Panc1 (cell line): ENCODE measurements at regions not wholly inside any gene's neighbourhood (a gene's known extent, or its start where the extent isn't known, plus 50 kb on each side); places are given as distances from the start of the nearest gene placed in this dataset.

ENCODE experiments used
- ATAC-seq: fragments of 200-7000 bp; cut with Tn5 transposase; 2 replicates; pipeline ENCODE4 v1.9.1; 2020; ENCODE audit warnings: mild to moderate bottlenecking, moderate library complexity
- BruUV-seq: library from RNA; stranded (reverse); fragments of 400-500 nt; replicated peaks from 2 replicates; lab custom pipeline; 2021; lab: Mats Ljungman, UMichigan
- CTCF ChIA-PET: fragments of 300-600 bp; sonication (Branson Sonifier 250); formaldehyde crosslinking; loops from one replicate; lab custom pipeline; 2022; ENCODE audit warnings: antibody characterized with exemption; lab: Charles Lee
- POLR2A ChIA-PET: fragments of 300-600 bp; sonication (Branson Sonifier 250); formaldehyde crosslinking; loops from one replicate; lab custom pipeline; 2022; ENCODE audit warnings: antibody characterized with exemption; lab: Charles Lee
- DNase-seq: peaks from one replicate; pipeline ENCODE4 v3.0.0-alpha.2; 2010; ENCODE audit warnings: low read depth, low spot score
- H3K27ac ChIP-seq: 2 replicates; pipeline ENCODE4 v1.5.1; 2011; ENCODE audit warnings: mild to moderate bottlenecking, low read length, inconsistent platforms
- H3K27me3 ChIP-seq: fragments of 200-500 bp; sonication (Bioruptor generic); 2 replicates; pipeline ENCODE4 v1.6.0; 2014; ENCODE audit warnings: low read length, inconsistent platforms; ENCODE audit not compliant: control insufficient read depth, insufficient read depth
- H3K36me3 ChIP-seq: fragments of 200-500 bp; sonication (Bioruptor generic); 2 replicates; pipeline ENCODE4 v1.5.1; 2014; ENCODE audit warnings: inconsistent platforms, mild to moderate bottlenecking, low read length, moderate library complexity; ENCODE audit not compliant: control insufficient read depth, insufficient read depth
- H3K4me1 ChIP-seq: 2 replicates; pipeline ENCODE4 v1.5.1; 2011; ENCODE audit warnings: inconsistent platforms, mild to moderate bottlenecking, low read length, moderate library complexity; ENCODE audit not compliant: control insufficient read depth, insufficient read depth
- H3K4me3 ChIP-seq, 2 experiments: 2 replicates each; pipeline ENCODE4 v1.5.1; 2011 to 2012; ENCODE audit warnings: low read depth in 2 of 2, low read length in 2 of 2, mild to moderate bottlenecking in 2 of 2, inconsistent platforms in 1 of 2, moderate library complexity in 1 of 2
- H3K9me3 ChIP-seq: fragments of 200-500 bp; sonication (Bioruptor generic); 2 replicates; pipeline ENCODE4 v1.5.1; 2014; ENCODE audit warnings: low read depth, mild to moderate bottlenecking, inconsistent platforms, low read length, moderate library complexity; ENCODE audit not compliant: control insufficient read depth, insufficient read depth
- POLR2AphosphoS5 ChIP-seq: IDR thresholded peaks from 2 replicates; pipeline ENCODE4 v1.6.1; 2012; ENCODE audit warnings: mild to moderate bottlenecking, low read depth, low read length, moderate library complexity
- REST ChIP-seq, 2 experiments: IDR thresholded peaks; 2 replicates each; pipeline ENCODE4 v1.6.1; 2011 to 2012; ENCODE audit warnings: low read depth in 2 of 2, control low read depth in 1 of 2, low read length in 1 of 2, mild to moderate bottlenecking in 1 of 2, moderate library complexity in 1 of 2; ENCODE audit not compliant: insufficient read depth in 1 of 2
- SIN3A ChIP-seq: IDR thresholded peaks from 2 replicates; pipeline ENCODE4 v1.6.1; 2012; ENCODE audit warnings: low read depth, mild to moderate bottlenecking, low read length, moderate library complexity, borderline replicate concordance; ENCODE audit not compliant: insufficient read depth
- TCF7L2 ChIP-seq: IDR thresholded peaks from 2 replicates; pipeline ENCODE4 v1.6.1; 2011; ENCODE audit warnings: mild to moderate bottlenecking, low read depth, low read length, inconsistent platforms
- in situ Hi-C: cut with HindIII; loops from 2 replicates; pipeline ENCODE4 v1.10.0; 2016; ENCODE audit warnings: low sequenced_read_pairs, low pct_unique_long_range_greater_than_20kb
- intact Hi-C: fragments of 100-400 bp; cut with micrococcal nuclease; formaldehyde crosslinking; loops from one replicate; pipeline ENCODE4 v1.10.0; 2022; ENCODE audit not compliant: unreplicated experiment
- TF ChIP-seq, protein P1 (sequence below): fragments of 450-650 bp; IDR thresholded peaks from 2 replicates; pipeline ENCODE4 v1.5.1; 2017; ENCODE audit warnings: mild to moderate bottlenecking

- intact Hi-C loops (no loop called here), in situ Hi-C loops (no loop called here)
- Histone ChIP-seq H3K4me1 (no peaks in the 10 kb centered on the region), H3K9me3 (no peaks in the 10 kb centered on the region), H3K4me3 (no peak overlapping the region), H3K27ac (no peak overlapping the region), H3K27me3 (no peaks in the 10 kb centered on the region), H3K36me3 (no peaks in the 10 kb centered on the region)
- DNase-seq (no peak), ATAC-seq (no peak)
- no TSS peak for BruUV-seq
- CTCF ChIA-PET = no interaction called here
- TF ChIP-seq SIN3A = no peak
- TF ChIP-seq, protein P1, sequence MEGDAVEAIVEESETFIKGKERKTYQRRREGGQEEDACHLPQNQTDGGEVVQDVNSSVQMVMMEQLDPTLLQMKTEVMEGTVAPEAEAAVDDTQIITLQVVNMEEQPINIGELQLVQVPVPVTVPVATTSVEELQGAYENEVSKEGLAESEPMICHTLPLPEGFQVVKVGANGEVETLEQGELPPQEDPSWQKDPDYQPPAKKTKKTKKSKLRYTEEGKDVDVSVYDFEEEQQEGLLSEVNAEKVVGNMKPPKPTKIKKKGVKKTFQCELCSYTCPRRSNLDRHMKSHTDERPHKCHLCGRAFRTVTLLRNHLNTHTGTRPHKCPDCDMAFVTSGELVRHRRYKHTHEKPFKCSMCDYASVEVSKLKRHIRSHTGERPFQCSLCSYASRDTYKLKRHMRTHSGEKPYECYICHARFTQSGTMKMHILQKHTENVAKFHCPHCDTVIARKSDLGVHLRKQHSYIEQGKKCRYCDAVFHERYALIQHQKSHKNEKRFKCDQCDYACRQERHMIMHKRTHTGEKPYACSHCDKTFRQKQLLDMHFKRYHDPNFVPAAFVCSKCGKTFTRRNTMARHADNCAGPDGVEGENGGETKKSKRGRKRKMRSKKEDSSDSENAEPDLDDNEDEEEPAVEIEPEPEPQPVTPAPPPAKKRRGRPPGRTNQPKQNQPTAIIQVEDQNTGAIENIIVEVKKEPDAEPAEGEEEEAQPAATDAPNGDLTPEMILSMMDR = no peak
- TF ChIP-seq TCF7L2 = no peak
- TF ChIP-seq POLR2AphosphoS5 = no peak
- TF ChIP-seq REST (IDR thresholded peaks at IDR 0.05; ENCODE audit: insufficient read depth in 1 of 2, low read depth in 2 of 2, low read length in 1 of 2) = no peak
- POLR2A ChIA-PET = no interaction called here
These were observed 71.4 kb upstream of the CLDN10 start for GRCh38 chr13:95480791-95481780.

DNA sequence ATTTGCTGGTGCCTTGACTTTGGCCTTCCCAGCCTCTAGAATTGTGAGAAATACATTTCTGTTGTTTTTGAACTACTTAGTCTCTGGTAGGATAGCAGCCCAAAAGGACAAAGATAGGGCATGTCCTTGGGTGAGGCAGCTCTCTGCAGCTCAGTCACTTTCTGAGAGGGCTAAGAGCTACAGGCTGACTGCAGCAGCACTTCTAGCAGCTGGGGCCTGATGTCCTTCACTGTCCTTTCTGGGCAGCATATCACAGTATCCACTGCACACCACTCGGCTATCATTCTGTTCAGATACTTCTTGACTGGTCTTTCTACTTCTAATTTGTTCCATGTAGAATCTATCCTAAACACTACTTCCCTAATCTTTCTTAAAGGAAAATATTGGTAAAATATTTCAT lies 68.5 kb upstream of the CLDN10 start:
- Histone ChIP-seq H3K9me3 (no peaks in the 10 kb centered on the region), H3K27ac (no peak overlapping the region), H3K4me1 (no peaks in the 10 kb centered on the region), H3K36me3 (no peaks in the 10 kb centered on the region), H3K27me3 (no peaks in the 10 kb centered on the region), H3K4me3 (no peak overlapping the region)
- ATAC-seq (no peak), DNase-seq (no peak)
- ChIA-PET POLR2A (no interaction called here), CTCF (interaction anchor here (0.6 kb wide), 1 partner anchor 177 kb away, joined by 8 read pairs; no protein-coding TSS in a partner anchor)
- intact Hi-C loops = no loop called here
- in situ Hi-C loops = no loop called here
- BruUV-seq = no TSS peak
- TF ChIP-seq TCF7L2 = no peak
- TF ChIP-seq SIN3A = no peak
- no peak for TF ChIP-seq REST (IDR thresholded peaks at IDR 0.05; ENCODE audit: insufficient read depth in 1 of 2, low read depth in 2 of 2, low read length in 1 of 2)
- TF ChIP-seq POLR2AphosphoS5 = no peak
- TF ChIP-seq, protein P1 = no peak
